Trophoblast cell (in vitro differentiated cells and primary cell): ENCODE measurements at regions not wholly inside any gene's neighbourhood (a gene's known extent, or its start where the extent isn't known, plus 50 kb on each side); places are given as distances from the start of the nearest gene placed in this dataset.
A peak's percentile ranks its signal among the peaks of the same experiment; 100 is the strongest.

ENCODE experiments used
- DNase-seq, 2 donors: peaks; one replicate each; pipeline ENCODE4 v3.0.0-alpha.2; 2016
- H2AFZ ChIP-seq: 2 replicates; pipeline ENCODE4 v1.6.1; 2013; ENCODE audit warnings: low read length, moderate library complexity, mild to moderate bottlenecking; ENCODE audit not compliant: insufficient read depth, poor library complexity
- H2AK5ac ChIP-seq: 2 replicates; pipeline ENCODE4 v1.6.1; 2013; ENCODE audit warnings: mild to moderate bottlenecking, low read length
- H2BK120ac ChIP-seq: 2 replicates; pipeline ENCODE4 v1.6.1; 2013; ENCODE audit warnings: low read length, mild to moderate bottlenecking, moderate library complexity; ENCODE audit not compliant: insufficient read depth, poor library complexity
- H2BK12ac ChIP-seq: 2 replicates; pipeline ENCODE4 v1.6.1; 2013; ENCODE audit warnings: mild to moderate bottlenecking, low read length, moderate library complexity
- H2BK5ac ChIP-seq: 2 replicates; pipeline ENCODE4 v1.6.1; 2013; ENCODE audit warnings: low read length, low read depth, moderate library complexity, mild to moderate bottlenecking; ENCODE audit not compliant: poor library complexity
- H3K14ac ChIP-seq: 2 replicates; pipeline ENCODE4 v1.6.1; 2013; ENCODE audit warnings: mild to moderate bottlenecking, low read length
- H3K18ac ChIP-seq: 2 replicates; pipeline ENCODE4 v1.6.1; 2013; ENCODE audit warnings: mild to moderate bottlenecking, low read length
- H3K23ac ChIP-seq: 2 replicates; pipeline ENCODE4 v1.6.1; 2013; ENCODE audit warnings: low read length
- H3K27ac ChIP-seq: 2 replicates; pipeline ENCODE4 v1.5.1; 2013; ENCODE audit warnings: low read depth, mild to moderate bottlenecking, inconsistent platforms, low read length, moderate library complexity
- H3K27me3 ChIP-seq: 2 replicates; pipeline ENCODE4 v1.6.1; 2013; ENCODE audit warnings: inconsistent platforms, mild to moderate bottlenecking, low read length, moderate library complexity; ENCODE audit not compliant: insufficient read depth
- H3K36me3 ChIP-seq, 2 experiments: 1 replicate in 1 of 2; 2 replicates in 1 of 2; pipeline ENCODE4 v1.6.1; 2013; ENCODE audit warnings: low read length in 2 of 2, mild to moderate bottlenecking in 2 of 2, moderate library complexity in 1 of 2; ENCODE audit not compliant: insufficient read depth in 2 of 2, control insufficient read depth in 1 of 2
- H3K4ac ChIP-seq: 2 replicates; pipeline ENCODE4 v1.6.1; 2013; ENCODE audit warnings: low read depth, mild to moderate bottlenecking, low read length, moderate library complexity
- H3K4me1 ChIP-seq, 2 experiments: 1 replicate in 1 of 2; 2 replicates in 1 of 2; pipeline ENCODE4 v1.6.1; 2013; ENCODE audit warnings: low read length in 2 of 2, mild to moderate bottlenecking in 2 of 2, moderate library complexity in 1 of 2; ENCODE audit not compliant: insufficient read depth in 2 of 2, control insufficient read depth in 1 of 2
- H3K4me2 ChIP-seq: 2 replicates; pipeline ENCODE4 v1.6.1; 2013; ENCODE audit warnings: inconsistent platforms, mild to moderate bottlenecking, low read length, moderate library complexity
- H3K4me3 ChIP-seq: 2 replicates; pipeline ENCODE4 v1.5.1; 2013; ENCODE audit warnings: mild to moderate bottlenecking, low read depth, low read length, inconsistent platforms
- H3K79me1 ChIP-seq: one replicate; pipeline ENCODE4 v1.6.1; 2013; ENCODE audit warnings: low read length
- H3K79me2 ChIP-seq: 2 replicates; pipeline ENCODE4 v1.6.1; 2013; ENCODE audit warnings: low read length, mild to moderate bottlenecking; ENCODE audit not compliant: control insufficient read depth, insufficient read depth, poor library complexity
- H3K9ac ChIP-seq: 2 replicates; pipeline ENCODE4 v1.6.1; 2013; ENCODE audit warnings: mild to moderate bottlenecking, low read length
- H3K9me3 ChIP-seq: 2 replicates; pipeline ENCODE4 v1.6.1; 2013; ENCODE audit warnings: low read depth, mild to moderate bottlenecking, control low read depth, inconsistent platforms, low read length; ENCODE audit not compliant: insufficient read depth
- H4K12ac ChIP-seq: 2 replicates; pipeline ENCODE4 v1.6.1; 2013; ENCODE audit warnings: low read depth, mild to moderate bottlenecking, low read length, moderate library complexity
- H4K8ac ChIP-seq: 2 replicates; pipeline ENCODE4 v1.6.1; 2013; ENCODE audit warnings: low read depth, mild to moderate bottlenecking, low read length, moderate library complexity
- H4K91ac ChIP-seq: one replicate; pipeline ENCODE4 v1.6.1; 2013; ENCODE audit warnings: low read depth, mild to moderate bottlenecking, low read length, moderate library complexity
- WGBS: extraction: QIAGEN DNeasy Blood & Tissue Kit; methylation state at CpG from one replicate; pipeline ENCODE4 v1.1.7; 2013; ENCODE audit warnings: missing lambda C conversion rate; ENCODE audit not compliant: insufficient read length, insufficient coverage; ENCODE audit errors: extremely low coverage; 5-methylcytosine and 5-hydroxymethylcytosine counted together

DNA sequence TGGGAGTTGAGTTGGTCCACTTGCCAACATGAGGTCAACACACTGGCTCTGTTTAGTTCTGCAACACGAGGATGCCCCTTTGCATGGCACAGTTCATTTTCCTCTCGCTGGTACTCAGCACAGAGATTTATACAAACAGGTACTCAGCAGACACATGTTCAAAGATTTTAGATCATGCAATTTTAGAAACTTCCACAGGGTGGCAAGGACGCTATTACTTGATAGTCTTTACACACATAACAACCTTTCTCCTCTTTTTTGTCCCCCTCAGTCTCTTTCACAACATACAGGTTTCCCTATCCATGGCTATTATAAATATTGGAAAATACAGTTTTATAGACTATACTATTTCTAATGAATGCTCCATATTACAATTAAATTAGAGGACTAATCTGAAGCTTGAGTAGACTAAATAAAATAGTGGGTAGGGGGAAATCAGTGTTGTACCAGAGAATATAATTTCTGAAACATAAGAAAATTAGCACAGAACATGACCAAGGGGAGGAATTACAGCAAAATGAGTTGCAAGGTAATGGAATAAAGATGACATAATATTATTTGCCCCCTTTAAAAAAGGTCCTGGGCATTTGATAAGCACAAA, 331.8 kb upstream of the BTBD3 start:
- no peak overlapping the region for H4K91ac ChIP-seq
- no peak overlapping the region for H2AFZ ChIP-seq
- H3K23ac ChIP-seq, result no peak overlapping the region
- no peak overlapping the region for H3K4ac ChIP-seq
- no peaks in the 10 kb centered on the region for H3K79me1 ChIP-seq
- no peak overlapping the region for H3K14ac ChIP-seq
- no CpG with 5 or more reads among the region's 3 CpGs for WGBS
- no peak overlapping the region for H3K4me3 ChIP-seq
- H4K12ac ChIP-seq, result no peak overlapping the region
- no peaks in the 10 kb centered on the region for H3K79me2 ChIP-seq
- no peak overlapping the region for H3K27ac ChIP-seq
- H3K9me3 ChIP-seq, result no peaks in the 10 kb centered on the region
- H3K4me1 ChIP-seq, result no peaks in the 10 kb centered on the region
- H2BK12ac ChIP-seq, result no peak overlapping the region
- no peak overlapping the region for H3K18ac ChIP-seq
- no peaks in the 10 kb centered on the region for H3K27me3 ChIP-seq
- H2BK120ac ChIP-seq, result no peak overlapping the region
- no peak overlapping the region for H3K9ac ChIP-seq
- H2AK5ac ChIP-seq, result no peak overlapping the region
- H3K4me2 ChIP-seq, result no peak overlapping the region
- H4K8ac ChIP-seq, result no peak overlapping the region
- peak in 1 of 2 donors; percentile 41 for DNase-seq
- no peak overlapping the region for H2BK5ac ChIP-seq
- no peaks in the 10 kb centered on the region for H3K36me3 ChIP-seq

DNA sequence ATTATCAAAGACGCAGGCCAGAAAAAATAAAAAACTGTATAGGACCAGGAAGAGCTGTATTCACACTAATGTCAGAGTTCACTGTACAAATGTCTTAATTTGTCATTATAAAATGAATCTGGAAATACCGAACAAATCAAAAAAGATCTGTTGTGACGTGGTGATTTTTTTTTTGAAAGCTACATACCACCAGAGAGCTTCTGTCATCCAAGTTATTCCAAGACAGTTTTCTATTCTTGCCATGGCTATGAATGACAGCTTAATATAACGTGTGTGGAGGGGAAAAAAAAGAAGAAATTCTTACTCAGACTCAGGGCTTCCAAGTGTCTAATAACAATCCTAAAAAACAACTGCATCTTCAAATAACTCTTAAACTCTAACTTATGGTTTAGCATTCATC, 328.8 kb upstream of the BTBD3 start:
- no CpG with 5 or more reads among the region's 4 CpGs for WGBS
- no peak overlapping the region for H2BK12ac ChIP-seq

DNA sequence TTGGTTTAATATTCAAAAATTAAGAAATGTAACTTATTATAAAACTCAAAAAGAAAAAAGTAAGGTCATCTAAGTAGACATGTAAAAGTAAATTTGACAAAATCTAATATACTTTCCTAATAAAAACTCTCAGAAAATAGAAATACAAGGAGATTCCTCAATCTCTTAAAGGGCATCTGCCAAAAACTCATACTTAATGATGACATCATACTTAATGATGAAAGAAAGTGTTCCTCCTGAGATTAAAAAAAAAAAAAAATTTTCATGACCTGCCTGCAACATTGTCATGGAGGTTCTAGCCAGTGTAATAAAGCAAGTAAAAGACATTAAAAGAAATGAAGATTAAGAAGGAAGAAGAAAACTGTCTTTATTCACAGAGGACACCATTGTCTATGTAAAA, 325.7 kb upstream of the BTBD3 start:
- H3K9me3 ChIP-seq, result no peaks in the 10 kb centered on the region
- H4K8ac ChIP-seq, result no peak overlapping the region
- no peaks in the 10 kb centered on the region for H3K79me1 ChIP-seq
- no peak overlapping the region for H2AK5ac ChIP-seq
- no peak overlapping the region for H3K4me2 ChIP-seq
- H2AFZ ChIP-seq, result no peak overlapping the region
- no peak overlapping the region for H4K12ac ChIP-seq
- no peak overlapping the region for H3K23ac ChIP-seq
- H2BK5ac ChIP-seq, result no peak overlapping the region
- H3K4ac ChIP-seq, result no peak overlapping the region
- no peak overlapping the region for H2BK120ac ChIP-seq
- no peak for DNase-seq
- H3K4me1 ChIP-seq, result no peaks in the 10 kb centered on the region
- no peak overlapping the region for H3K18ac ChIP-seq
- no peak overlapping the region for H2BK12ac ChIP-seq
- H3K4me3 ChIP-seq, result no peak overlapping the region
- no peak overlapping the region for H3K9ac ChIP-seq
- H4K91ac ChIP-seq, result no peak overlapping the region
- H3K36me3 ChIP-seq, result no peaks in the 10 kb centered on the region
- no peak overlapping the region for H3K14ac ChIP-seq
- no peaks in the 10 kb centered on the region for H3K79me2 ChIP-seq
- no peak overlapping the region for H3K27ac ChIP-seq
- H3K27me3 ChIP-seq, result no peaks in the 10 kb centered on the region

More for the DNA sequence above, 328.8 kb upstream of the BTBD3 start:
- Histone ChIP-seq H3K9me3 (no peaks in the 10 kb centered on the region), H2BK5ac (no peak overlapping the region), H3K36me3 (no peaks in the 10 kb centered on the region), H4K8ac (no peak overlapping the region), H3K18ac (no peak overlapping the region), H3K4me3 (no peak overlapping the region), H4K91ac (no peak overlapping the region), H3K4me2 (no peak overlapping the region), H3K79me1 (no peaks in the 10 kb centered on the region), H4K12ac (no peak overlapping the region), H2AFZ (no peak overlapping the region), H3K14ac (no peak overlapping the region), H2AK5ac (no peak overlapping the region), H3K27me3 (no peaks in the 10 kb centered on the region), H3K4ac (no peak overlapping the region), H3K9ac (no peak overlapping the region), H3K4me1 (no peaks in the 10 kb centered on the region), H3K79me2 (no peaks in the 10 kb centered on the region), H3K27ac (no peak overlapping the region), H3K23ac (no peak overlapping the region), H2BK120ac (no peak overlapping the region)
- DNase-seq, result no peak

DNA sequence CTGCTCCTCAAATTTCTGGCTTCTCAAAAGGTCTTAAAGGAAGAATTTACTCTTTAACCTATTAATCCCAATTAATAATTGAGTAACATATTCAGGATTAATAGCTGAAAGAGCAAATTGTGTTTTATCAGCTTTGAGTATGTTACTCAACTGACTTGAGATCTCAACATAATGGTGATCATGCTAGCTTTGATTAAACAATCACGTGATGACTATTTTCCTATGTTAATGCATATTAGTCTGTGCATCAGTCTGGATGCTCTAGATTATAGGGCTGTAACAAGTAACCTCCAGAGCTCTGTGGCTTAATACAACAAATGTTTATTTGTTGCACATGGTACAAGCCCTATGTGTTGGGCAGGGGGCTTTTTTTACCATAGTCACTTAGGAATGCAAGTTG, 313.4 kb upstream of the BTBD3 start:
- Histone ChIP-seq H3K4me2 (no peak overlapping the region), H4K8ac (no peak overlapping the region), H2AK5ac (no peak overlapping the region), H3K14ac (no peak overlapping the region), H3K79me2 (no peaks in the 10 kb centered on the region), H3K27me3 (no peaks in the 10 kb centered on the region), H3K79me1 (no peaks in the 10 kb centered on the region), H3K4me1 (no peaks in the 10 kb centered on the region), H3K23ac (no peak overlapping the region), H4K12ac (no peak overlapping the region), H3K36me3 (no peaks in the 10 kb centered on the region), H3K9ac (no peak overlapping the region), H3K4ac (no peak overlapping the region), H4K91ac (no peak overlapping the region), H3K4me3 (no peak overlapping the region), H3K9me3 (no peaks in the 10 kb centered on the region), H2AFZ (no peak overlapping the region), H3K27ac (no peak overlapping the region), H2BK120ac (no peak overlapping the region), H2BK5ac (no peak overlapping the region), H3K18ac (no peak overlapping the region), H2BK12ac (no peak overlapping the region)
- no peak for DNase-seq
- no CpG with 5 or more reads among the region's 1 CpG for WGBS
